Spleen (tissue), 11 donors: ENCODE measurements at regions not wholly inside any gene's neighbourhood (a gene's known extent, or its start where the extent isn't known, plus 50 kb on each side); places are given as distances from the start of the nearest gene placed in this dataset.
"Not testable (repeated sequence)": the region's sequence is repeated elsewhere in the genome, so short reads cannot be mapped to it uniquely, and the experiment has no call there.

Experiments
- DNase-seq: peaks from one replicate; pipeline ENCODE4 v3.0.0-alpha.2; 2020
- H3K27ac ChIP-seq, 8 donors: fragments of 200-600 bp; sonication (generic) in 7 of 8; 1 replicate in 4 of 8; 2 replicates in 4 of 8; pipeline versions ENCODE4 v1.5.0 to v1.8.0; 2016 to 2021; ENCODE audit warnings: inconsistent platforms in 4 of 8, mild to moderate bottlenecking in 4 of 8, moderate library complexity in 1 of 8
- H3K27me3 ChIP-seq, 7 donors: fragments of 200-600 bp; sonication (generic) in 6 of 7; replicated peaks in 1 of 7; 1 replicate in 4 of 7; 2 replicates in 3 of 7; pipeline versions ENCODE4 v1.5.0 to v1.8.0; 2016 to 2021; ENCODE audit warnings: inconsistent platforms in 3 of 7, mild to moderate bottlenecking in 1 of 7
- H3K36me3 ChIP-seq, 6 donors: fragments of 200-600 bp; sonication (generic) in 5 of 6; 1 replicate in 4 of 6; 2 replicates in 2 of 6; pipeline versions ENCODE4 v1.5.0 to v1.8.0; 2016 to 2021; ENCODE audit warnings: inconsistent platforms in 2 of 6
- H3K4me1 ChIP-seq, 6 donors: fragments of 200-600 bp; sonication (generic) in 5 of 6; 1 replicate in 3 of 6; 2 replicates in 3 of 6; pipeline versions ENCODE4 v1.5.0 to v1.8.0; 2016 to 2021; ENCODE audit warnings: inconsistent platforms in 3 of 6
- H3K4me3 ChIP-seq, 8 donors: fragments of 200-600 bp; sonication (generic) in 7 of 8; 1 replicate in 4 of 8; 2 replicates in 4 of 8; pipeline versions ENCODE4 v1.5.0 to v1.8.0; 2016 to 2021; ENCODE audit warnings: inconsistent platforms in 4 of 8, mild to moderate bottlenecking in 4 of 8, moderate library complexity in 2 of 8
- H3K9me3 ChIP-seq, 8 donors: fragments of 200-600 bp; sonication (generic) in 7 of 8; 1 replicate in 4 of 8; 2 replicates in 4 of 8; pipeline versions ENCODE4 v1.5.0 to v1.8.0; 2016 to 2021; ENCODE audit warnings: inconsistent platforms in 4 of 8
- CTCF ChIP-seq, 11 experiments: fragments of 200-600 bp in 7 of 11; fragments of 450-650 bp in 4 of 11; sonication (generic) in 4 of 11; IDR thresholded peaks in 8 of 11; conservative IDR thresholded peaks in 3 of 11; 1 replicate in 7 of 11; 2 replicates in 4 of 11; pipeline versions ENCODE4 v1.4.0 to v1.8.0; 2016 to 2021; ENCODE audit warnings: antibody characterized with exemption in 11 of 11, inconsistent platforms in 4 of 11, mild to moderate bottlenecking in 1 of 11
- POLR2A ChIP-seq, 3 donors: fragments of 450-650 bp; IDR thresholded peaks; one replicate each; pipeline ENCODE4 v1.5.1; 2017; ENCODE audit warnings: antibody characterized with exemption in 3 of 3, mild to moderate bottlenecking in 1 of 3
- POLR2AphosphoS5 ChIP-seq, 3 donors: sonication (generic); formaldehyde crosslinking; IDR thresholded peaks; one replicate each; pipeline ENCODE4 v1.5.1; 2017; ENCODE audit warnings: antibody characterized with exemption in 3 of 3
- WGBS, 5 donors: extraction: QIAGEN DNeasy Blood & Tissue Kit in 3 of 5; methylation state at CpG; one replicate each; pipeline versions ENCODE4 v1.1.5 to v1.1.7; 2013 to 2018; 5-methylcytosine and 5-hydroxymethylcytosine counted together
- intact Hi-C: fragments of 100-400 bp; cut with DNase I; formaldehyde crosslinking; loops from one replicate; pipeline ENCODE4 v1.15.0; 2023; ENCODE audit warnings: low total_unique reads
- donor health status: healthy with polysubstance abuse.
- donor health status: DM: no; HTN: no; CAD: no; lungs with moderate emphysema.
- donor health status: DM: no; HTN: no; CAD: no.
- donor health status: Bipolar disorder and iron deficiency.
- donor health status: healthy.
- donor health status: DM: no; HTN: no; CAD: no.
- donor health status: DM: yes; HTN: yes; CAD: no.

DNA sequence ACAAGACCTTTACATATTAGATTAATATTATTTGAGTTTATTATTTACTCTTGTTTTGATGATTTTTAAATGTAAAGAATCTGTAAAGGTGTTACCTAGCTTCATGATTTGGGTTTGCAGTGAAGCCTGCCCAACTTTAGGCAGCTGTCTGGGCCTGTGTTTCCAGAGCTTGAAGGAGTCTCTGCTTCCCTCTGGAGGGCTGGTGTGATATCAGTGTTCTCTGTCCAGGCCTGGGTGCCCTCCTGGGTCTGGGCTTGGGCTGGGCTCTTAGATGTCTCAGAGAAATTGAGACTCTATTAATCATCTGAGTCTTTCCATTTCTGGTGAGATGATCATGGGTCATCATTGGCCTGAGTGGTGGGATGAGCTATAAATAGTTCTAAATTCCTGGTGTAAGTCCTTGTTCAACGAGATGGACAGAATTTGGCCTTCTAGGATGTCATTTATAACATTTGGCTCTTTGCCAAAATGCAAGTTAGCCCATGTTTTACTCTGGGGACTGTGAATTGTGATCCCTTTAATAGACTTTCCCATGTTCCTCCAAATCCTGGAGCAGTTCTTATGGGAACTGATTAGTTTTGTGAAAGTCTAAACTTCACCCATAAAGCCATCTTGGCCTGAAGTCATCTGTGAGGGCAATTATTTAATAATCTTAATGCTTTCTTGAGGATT lies 397.3 kb downstream of the TMEM121 start:
- DNase-seq, result peak; percentile 25
- peaks cover 0 to 18% (median 0%) of the 10 kb centered on the region in 8 donors for H3K9me3 ChIP-seq
- WGBS, 5 donors, result 11 to 38% (median 28%) methylated on average over 1 of the region's 1 CpG
- intact Hi-C loops, H3K36me3 ChIP-seq, H3K4me1 ChIP-seq, H3K27me3 ChIP-seq, H3K4me3 ChIP-seq, H3K27ac ChIP-seq: not testable (repeated sequence)

- Histone ChIP-seq H3K36me3 (no peaks in the 10 kb centered on the region), H3K4me3 (no peak overlapping the region), H3K4me1 (no peaks in the 10 kb centered on the region), H3K9me3 (peaks cover 0 to 18% (median 0%) of the 10 kb centered on the region in 8 donors), H3K27me3 (peaks cover 0 to 17% (median 0%) of the 10 kb centered on the region in 7 donors), H3K27ac (no peak overlapping the region)
- 82 to 94% (median 84%) methylated on average over 11 to 13 of the region's 13 CpGs for WGBS, 5 donors
- intact Hi-C loops, result no loop called here
- DNase-seq, result peak; percentile 54
- TF ChIP-seq POLR2AphosphoS5 (IDR thresholded peaks at IDR 0.05) (peak in 1 of 3 donors; percentile 21), CTCF (IDR thresholded peaks at IDR 0.05 in 8 of 11, conservative IDR thresholded peaks at IDR 0.05 in 3 of 11) (no peak), POLR2A (IDR thresholded peaks at IDR 0.05) (no peak)
Measured at GRCh38 chr14:105924951-105925591, 398.7 kb downstream of the TMEM121 start.

GRCh38 chr14:105925615-105926372 lies 399.4 kb downstream of the TMEM121 start:
- H3K36me3 ChIP-seq, result no peaks in the 10 kb centered on the region
- intact Hi-C loops, result no loop called here
- WGBS, 5 donors, result 75 to 87% (median 83%) methylated on average over 6 to 18 of the region's 18 CpGs

More at GRCh38 chr14:105925615-105926372, 399.4 kb downstream of the TMEM121 start:
- no peak overlapping the region for H3K27ac ChIP-seq
- DNase-seq, result peak; percentile 68
- peaks cover 0 to 19% (median 0%) of the 10 kb centered on the region in 7 donors for H3K27me3 ChIP-seq
- H3K4me1 ChIP-seq, result no peaks in the 10 kb centered on the region
- peaks cover 0 to 18% (median 0%) of the 10 kb centered on the region in 8 donors for H3K9me3 ChIP-seq
- no peak for TF ChIP-seq POLR2A (IDR thresholded peaks at IDR 0.05)
- TF ChIP-seq CTCF (IDR thresholded peaks at IDR 0.05 in 8 of 11, conservative IDR thresholded peaks at IDR 0.05 in 3 of 11), result no peak
- no peak for TF ChIP-seq POLR2AphosphoS5 (IDR thresholded peaks at IDR 0.05)
- H3K4me3 ChIP-seq, result no peak overlapping the region
